ENCODE measurements at regions not wholly inside any gene's neighbourhood (a gene's known extent, or its start where the extent isn't known, plus 50 kb on each side); places are given as distances from the start of the nearest gene placed in this dataset. TPM values are rescaled to one million over a fixed set of nuclear protein-coding genes. Genes with fewer than 3 reads are reported as not detected.
"Not testable (repeated sequence)": the region's sequence is repeated elsewhere in the genome, so short reads cannot be mapped to it uniquely, and the experiment has no call there.

DNA sequence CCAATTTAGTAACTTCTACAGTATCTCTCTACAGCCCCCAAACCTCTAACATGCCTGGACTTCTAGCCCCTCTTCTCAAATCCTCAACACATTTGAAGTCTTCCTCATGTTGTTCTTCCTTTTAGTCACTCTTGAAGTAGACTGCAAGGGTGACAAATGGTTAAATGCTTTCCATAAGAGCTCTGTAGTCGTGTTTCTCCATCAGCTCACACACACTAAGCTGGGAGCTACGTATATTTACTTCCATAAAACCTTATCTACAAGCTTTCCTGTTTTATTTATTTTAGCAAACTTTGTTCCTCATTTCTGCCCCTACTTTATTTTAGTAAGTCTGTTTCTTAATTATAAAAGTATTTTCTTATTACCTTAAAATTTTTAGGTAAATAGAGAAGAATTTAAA, 49.9 kb upstream of the NOTCH2NLA start:
- dilution Hi-C loops (cut with MboI; ENCODE audit: extremely low pct_ligation_motif_present, low sequenced_read_pairs); POLR2A ChIA-PET; BruUV-seq (replicated peaks); H3K4me2 ChIP-seq (ENCODE audit: insufficient read depth, low read length); DNase-seq (ENCODE audit: low read depth, low spot score); H3K27me3 ChIP-seq (ENCODE audit: control insufficient read depth in 2 of 2, insufficient read depth in 2 of 2, low read length in 2 of 2); H3K9me1 ChIP-seq (replicated peaks; ENCODE audit: control insufficient read depth, extremely low read depth, insufficient read depth, low read length); H2AFZ ChIP-seq (ENCODE audit: low read depth, low read length); H3K9me3 ChIP-seq (replicated peaks; ENCODE audit: control insufficient read depth, insufficient read depth, low read length); H3K4me3 ChIP-seq (replicated peaks in 1 of 3; ENCODE audit: insufficient read depth in 1 of 3, low read depth in 1 of 3, low read length in 3 of 3); H3K9ac ChIP-seq (replicated peaks; ENCODE audit: extremely low read depth, insufficient read depth, low read length); FAIRE-seq; H3K79me2 ChIP-seq (ENCODE audit: control insufficient read depth, insufficient read depth, low read length); H3K36me3 ChIP-seq (ENCODE audit: control insufficient read depth in 2 of 2, extremely low read depth in 1 of 2, insufficient read depth in 2 of 2, low read length in 2 of 2); H3K27ac ChIP-seq (ENCODE audit: insufficient read depth, low read depth, low read length); intact Hi-C loops (cut with micrococcal nuclease); H4K20me1 ChIP-seq (replicated peaks; ENCODE audit: control insufficient read depth, extremely low read depth, insufficient read depth, low read length); CTCF ChIA-PET; H3K4me1 ChIP-seq (ENCODE audit: control insufficient read depth, extremely low read depth, insufficient read depth, low read length): not testable (repeated sequence)

Small RNAs in the stretch of these regions (small RNA-seq; reads per million reads assigned to genes)
- gene RF00003 (ENCODE audit: insufficient read depth, insufficient read length, low read depth, low replicate concordance) (5.9 reads per million, percentile 44 among the genes with 10 or more reads in this experiment), gene RF00619 (ENCODE audit: insufficient read depth, insufficient read length, low read depth, low replicate concordance) (not detected), gene RNA5SP536 (ENCODE audit: insufficient read depth, insufficient read length, low read depth, low replicate concordance) (not detected), gene RNU6-1071P (ENCODE audit: insufficient read depth, insufficient read length, low read depth, low replicate concordance) (not detected)
